ENCODE measurements at regions not wholly inside any gene's neighbourhood (a gene's known extent, or its start where the extent isn't known, plus 50 kb on each side); places are given as distances from the start of the nearest gene placed in this dataset.

- TF ChIP-seq EZH2 (IDR thresholded peaks at IDR 0.05; ENCODE audit: borderline replicate concordance, low read length) = no peak
- TF ChIP-seq, protein P1, sequence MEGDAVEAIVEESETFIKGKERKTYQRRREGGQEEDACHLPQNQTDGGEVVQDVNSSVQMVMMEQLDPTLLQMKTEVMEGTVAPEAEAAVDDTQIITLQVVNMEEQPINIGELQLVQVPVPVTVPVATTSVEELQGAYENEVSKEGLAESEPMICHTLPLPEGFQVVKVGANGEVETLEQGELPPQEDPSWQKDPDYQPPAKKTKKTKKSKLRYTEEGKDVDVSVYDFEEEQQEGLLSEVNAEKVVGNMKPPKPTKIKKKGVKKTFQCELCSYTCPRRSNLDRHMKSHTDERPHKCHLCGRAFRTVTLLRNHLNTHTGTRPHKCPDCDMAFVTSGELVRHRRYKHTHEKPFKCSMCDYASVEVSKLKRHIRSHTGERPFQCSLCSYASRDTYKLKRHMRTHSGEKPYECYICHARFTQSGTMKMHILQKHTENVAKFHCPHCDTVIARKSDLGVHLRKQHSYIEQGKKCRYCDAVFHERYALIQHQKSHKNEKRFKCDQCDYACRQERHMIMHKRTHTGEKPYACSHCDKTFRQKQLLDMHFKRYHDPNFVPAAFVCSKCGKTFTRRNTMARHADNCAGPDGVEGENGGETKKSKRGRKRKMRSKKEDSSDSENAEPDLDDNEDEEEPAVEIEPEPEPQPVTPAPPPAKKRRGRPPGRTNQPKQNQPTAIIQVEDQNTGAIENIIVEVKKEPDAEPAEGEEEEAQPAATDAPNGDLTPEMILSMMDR (conservative IDR thresholded peaks at IDR 0.05 in 1 of 2, IDR thresholded peaks at IDR 0.05 in 1 of 2; ENCODE audit: extremely low read depth in 1 of 2, insufficient read depth in 1 of 2, low read depth in 1 of 2, low read length in 2 of 2) = no peak
Observed at GRCh38 chr18:68241881-68242280, 473.0 kb downstream of the TMX3 start.

Measured in mammary epithelial cell (primary cell).